ENCODE measurements at regions not wholly inside any gene's neighbourhood (a gene's known extent, or its start where the extent isn't known, plus 50 kb on each side); places are given as distances from the start of the nearest gene placed in this dataset.

- DNase-seq (ENCODE audit: low read depth, low spot score): no peak
- no peaks in the 10 kb centered on the region for H3K36me3 ChIP-seq (ENCODE audit: control insufficient read depth, insufficient read depth, low read length)
- no peak overlapping the region for H3K27ac ChIP-seq (ENCODE audit: low read length)
- peaks cover 6% of the 10 kb centered on the region; the same call in 1 of the 2 replicates for H3K4me1 ChIP-seq (ENCODE audit: control insufficient read depth, insufficient read depth, low read length)
- no peaks in the 10 kb centered on the region for H3K27me3 ChIP-seq (ENCODE audit: control insufficient read depth, insufficient read depth, low read length)
- no CpG with 5 or more reads among the region's 4 CpGs for WGBS (ENCODE audit: insufficient coverage, insufficient read length)
- H3K9me3 ChIP-seq (ENCODE audit: control insufficient read depth, insufficient read depth, low read length): no peaks in the 10 kb centered on the region
- no peak overlapping the region for H3K4me3 ChIP-seq (ENCODE audit: low read length)
These were observed 329.7 kb downstream of the NDFIP2 start for GRCh38 chr13:79810669-79811068.

GRCh38 chr13:79810018-79810417 is 329.1 kb downstream of the NDFIP2 start:
- peaks cover 6% of the 10 kb centered on the region; the same call in 1 of the 2 replicates for H3K4me1 ChIP-seq (ENCODE audit: control insufficient read depth, insufficient read depth, low read length)
- H3K36me3 ChIP-seq (ENCODE audit: control insufficient read depth, insufficient read depth, low read length): no peaks in the 10 kb centered on the region
- H3K27me3 ChIP-seq (ENCODE audit: control insufficient read depth, insufficient read depth, low read length): no peaks in the 10 kb centered on the region
- DNase-seq (ENCODE audit: low read depth, low spot score): no peak
- WGBS (ENCODE audit: insufficient coverage, insufficient read length): no CpG with 5 or more reads among the region's 5 CpGs
- H3K27ac ChIP-seq (ENCODE audit: low read length): no peak overlapping the region
- H3K9me3 ChIP-seq (ENCODE audit: control insufficient read depth, insufficient read depth, low read length): no peaks in the 10 kb centered on the region
- H3K4me3 ChIP-seq (ENCODE audit: low read length): no peak overlapping the region

DNA sequence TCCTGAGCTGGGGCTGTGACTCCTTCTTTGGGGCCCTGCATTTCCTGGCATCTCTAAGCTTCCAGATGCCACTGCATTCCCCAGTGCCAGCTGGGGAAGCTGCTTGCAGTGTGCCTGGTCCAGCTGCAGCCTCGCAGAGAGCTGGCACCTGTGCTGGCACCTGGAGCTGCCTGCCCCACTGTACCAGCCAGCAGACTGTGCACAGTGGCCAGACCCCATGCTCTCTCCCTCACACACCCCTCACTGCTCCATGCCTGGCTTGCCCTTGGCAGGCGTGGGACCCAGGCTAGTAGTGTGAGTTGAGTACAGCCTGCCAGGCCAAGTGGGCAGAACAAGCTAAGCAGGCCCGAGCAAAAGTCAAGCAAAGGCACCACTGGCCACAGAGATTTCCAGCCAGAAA is 327.5 kb downstream of the NDFIP2 start:
- Histone ChIP-seq H3K4me1 (ENCODE audit: control insufficient read depth, insufficient read depth, low read length) (peaks cover 6% of the 10 kb centered on the region; the same call in 1 of the 2 replicates), H3K4me3 (ENCODE audit: low read length) (no peak overlapping the region), H3K9me3 (ENCODE audit: control insufficient read depth, insufficient read depth, low read length) (no peaks in the 10 kb centered on the region), H3K27ac (ENCODE audit: low read length) (no peak overlapping the region), H3K27me3 (ENCODE audit: control insufficient read depth, insufficient read depth, low read length) (no peaks in the 10 kb centered on the region), H3K36me3 (ENCODE audit: control insufficient read depth, insufficient read depth, low read length) (no peaks in the 10 kb centered on the region)
- WGBS (ENCODE audit: insufficient coverage, insufficient read length): no CpG with 5 or more reads among the region's 3 CpGs
- no peak for DNase-seq (ENCODE audit: low read depth, low spot score)

DNA sequence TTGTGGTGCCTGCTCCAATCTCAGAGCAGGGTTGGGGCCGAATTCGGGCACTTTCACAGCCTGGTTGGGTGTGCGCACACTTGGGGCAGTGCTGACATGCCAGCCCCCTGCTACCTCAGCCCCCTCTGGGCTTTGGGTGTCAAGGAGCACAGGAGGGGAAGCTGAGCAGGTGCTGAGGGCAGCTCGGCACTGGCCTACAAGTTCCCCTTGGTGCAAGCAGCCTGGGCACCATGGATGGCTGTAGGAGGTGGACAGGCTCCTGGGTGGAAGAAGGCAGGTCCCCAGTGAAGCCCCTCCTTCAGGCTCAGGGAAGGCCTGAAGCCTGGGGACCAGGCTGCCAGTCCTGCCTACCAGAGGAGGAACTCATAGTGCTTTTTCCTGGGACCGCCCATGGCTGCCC is 326.6 kb downstream of the NDFIP2 start:
- H3K9me3 ChIP-seq (ENCODE audit: control insufficient read depth, insufficient read depth, low read length): no peaks in the 10 kb centered on the region
- H3K27me3 ChIP-seq (ENCODE audit: control insufficient read depth, insufficient read depth, low read length): no peaks in the 10 kb centered on the region
- H3K36me3 ChIP-seq (ENCODE audit: control insufficient read depth, insufficient read depth, low read length): no peaks in the 10 kb centered on the region
- no peak for DNase-seq (ENCODE audit: low read depth, low spot score)
- no peak overlapping the region for H3K4me3 ChIP-seq (ENCODE audit: low read length)
- no peak overlapping the region for H3K27ac ChIP-seq (ENCODE audit: low read length)
- H3K4me1 ChIP-seq (ENCODE audit: control insufficient read depth, insufficient read depth, low read length): peaks cover 6% of the 10 kb centered on the region; the same call in 1 of the 2 replicates
- no CpG with 5 or more reads among the region's 5 CpGs for WGBS (ENCODE audit: insufficient coverage, insufficient read length)

- WGBS (ENCODE audit: insufficient coverage, insufficient read length): no CpG with 5 or more reads among the region's 2 CpGs
These were observed 325.9 kb downstream of the NDFIP2 start for GRCh38 chr13:79806821-79807220.

GRCh38 chr13:79805317-79805716 is 324.4 kb downstream of the NDFIP2 start:
- Histone ChIP-seq H3K4me1 (ENCODE audit: control insufficient read depth, insufficient read depth, low read length) (peaks cover 4% of the 10 kb centered on the region; the same call in 1 of the 2 replicates), H3K27me3 (ENCODE audit: control insufficient read depth, insufficient read depth, low read length) (no peaks in the 10 kb centered on the region), H3K27ac (ENCODE audit: low read length) (no peak overlapping the region), H3K9me3 (ENCODE audit: control insufficient read depth, insufficient read depth, low read length) (no peaks in the 10 kb centered on the region), H3K4me3 (ENCODE audit: low read length) (no peak overlapping the region), H3K36me3 (ENCODE audit: control insufficient read depth, insufficient read depth, low read length) (no peaks in the 10 kb centered on the region)
- no peak for DNase-seq (ENCODE audit: low read depth, low spot score)
- WGBS (ENCODE audit: insufficient coverage, insufficient read length): no CpG with 5 or more reads among the region's 1 CpG

More at GRCh38 chr13:79806821-79807220, 325.9 kb downstream of the NDFIP2 start:
- Histone ChIP-seq H3K9me3 (ENCODE audit: control insufficient read depth, insufficient read depth, low read length) (no peaks in the 10 kb centered on the region), H3K4me1 (ENCODE audit: control insufficient read depth, insufficient read depth, low read length) (peaks cover 6% of the 10 kb centered on the region; the same call in 1 of the 2 replicates), H3K36me3 (ENCODE audit: control insufficient read depth, insufficient read depth, low read length) (no peaks in the 10 kb centered on the region), H3K27ac (ENCODE audit: low read length) (no peak overlapping the region), H3K27me3 (ENCODE audit: control insufficient read depth, insufficient read depth, low read length) (no peaks in the 10 kb centered on the region), H3K4me3 (ENCODE audit: low read length) (no peak overlapping the region)
- DNase-seq (ENCODE audit: low read depth, low spot score): no peak

DNA sequence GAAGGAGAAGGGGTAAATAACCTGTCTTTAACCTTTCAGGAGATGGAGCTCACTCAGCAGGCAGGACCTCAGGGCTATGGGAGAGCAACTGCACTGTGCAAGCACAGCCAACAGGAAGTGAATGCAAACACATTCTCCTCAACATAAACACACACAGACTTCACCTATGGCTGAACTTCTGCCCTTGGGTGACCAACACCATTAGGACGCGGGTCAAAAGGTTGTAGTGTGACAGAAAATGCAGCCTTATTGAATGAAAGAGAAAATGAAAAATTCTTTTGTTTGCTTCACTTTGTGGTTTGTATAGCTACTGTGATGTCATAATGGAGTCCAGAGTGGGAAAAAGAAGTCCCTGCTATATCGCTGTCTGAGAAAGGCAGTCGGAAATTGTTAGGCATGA is 323.0 kb downstream of the NDFIP2 start:
- Histone ChIP-seq H3K4me3 (ENCODE audit: low read length) (no peak overlapping the region), H3K27ac (ENCODE audit: low read length) (no peak overlapping the region), H3K9me3 (ENCODE audit: control insufficient read depth, insufficient read depth, low read length) (no peaks in the 10 kb centered on the region), H3K4me1 (ENCODE audit: control insufficient read depth, insufficient read depth, low read length) (no peaks in the 10 kb centered on the region), H3K36me3 (ENCODE audit: control insufficient read depth, insufficient read depth, low read length) (no peaks in the 10 kb centered on the region), H3K27me3 (ENCODE audit: control insufficient read depth, insufficient read depth, low read length) (no peaks in the 10 kb centered on the region)
- DNase-seq (ENCODE audit: low read depth, low spot score): no peak
- no CpG with 5 or more reads among the region's 4 CpGs for WGBS (ENCODE audit: insufficient coverage, insufficient read length)

DNA sequence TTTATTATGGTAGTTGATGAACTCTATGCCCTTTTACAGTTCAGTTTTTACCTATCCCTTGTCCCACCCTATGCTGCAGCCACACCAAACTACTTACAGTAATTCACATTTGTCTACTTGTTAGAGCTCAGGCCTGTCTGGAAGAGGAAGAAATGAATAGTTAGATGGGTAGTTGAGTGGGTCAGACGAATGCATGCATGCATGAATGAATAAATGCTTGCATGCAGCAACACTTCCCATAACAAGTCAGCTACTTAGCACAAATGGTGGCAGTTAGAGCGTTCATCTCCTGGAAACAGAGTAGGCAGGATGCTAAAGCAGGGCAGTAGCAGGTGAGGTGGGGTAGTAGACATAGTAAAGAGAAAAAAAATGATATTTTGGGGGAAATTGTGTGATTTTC is 322.3 kb downstream of the NDFIP2 start:
- no peaks in the 10 kb centered on the region for H3K27me3 ChIP-seq (ENCODE audit: control insufficient read depth, insufficient read depth, low read length)
- no peak for DNase-seq (ENCODE audit: low read depth, low spot score)
- no peaks in the 10 kb centered on the region for H3K9me3 ChIP-seq (ENCODE audit: control insufficient read depth, insufficient read depth, low read length)
- H3K4me1 ChIP-seq (ENCODE audit: control insufficient read depth, insufficient read depth, low read length): no peaks in the 10 kb centered on the region
- no peak overlapping the region for H3K4me3 ChIP-seq (ENCODE audit: low read length)
- no peak overlapping the region for H3K27ac ChIP-seq (ENCODE audit: low read length)
- no peaks in the 10 kb centered on the region for H3K36me3 ChIP-seq (ENCODE audit: control insufficient read depth, insufficient read depth, low read length)
- no CpG with 5 or more reads among the region's 2 CpGs for WGBS (ENCODE audit: insufficient coverage, insufficient read length)

GRCh38 chr13:79802389-79803085 is 321.6 kb downstream of the NDFIP2 start:
- Histone ChIP-seq H3K27me3 (ENCODE audit: control insufficient read depth, insufficient read depth, low read length) (no peaks in the 10 kb centered on the region), H3K4me1 (ENCODE audit: control insufficient read depth, insufficient read depth, low read length) (no peaks in the 10 kb centered on the region), H3K4me3 (ENCODE audit: low read length) (no peak overlapping the region), H3K27ac (ENCODE audit: low read length) (no peak overlapping the region), H3K9me3 (ENCODE audit: control insufficient read depth, insufficient read depth, low read length) (no peaks in the 10 kb centered on the region), H3K36me3 (ENCODE audit: control insufficient read depth, insufficient read depth, low read length) (no peaks in the 10 kb centered on the region)
- no peak for DNase-seq (ENCODE audit: low read depth, low spot score)
- WGBS (ENCODE audit: insufficient coverage, insufficient read length): no CpG with 5 or more reads among the region's 2 CpGs

- Histone ChIP-seq H3K4me1 (ENCODE audit: control insufficient read depth, insufficient read depth, low read length) (no peaks in the 10 kb centered on the region), H3K27ac (ENCODE audit: low read length) (no peak overlapping the region), H3K27me3 (ENCODE audit: control insufficient read depth, insufficient read depth, low read length) (no peaks in the 10 kb centered on the region), H3K36me3 (ENCODE audit: control insufficient read depth, insufficient read depth, low read length) (no peaks in the 10 kb centered on the region), H3K4me3 (ENCODE audit: low read length) (no peak overlapping the region), H3K9me3 (ENCODE audit: control insufficient read depth, insufficient read depth, low read length) (no peaks in the 10 kb centered on the region)
- DNase-seq (ENCODE audit: low read depth, low spot score): no peak
- no CpG with 5 or more reads among the region's 2 CpGs for WGBS (ENCODE audit: insufficient coverage, insufficient read length)
These were observed 318.3 kb downstream of the NDFIP2 start for GRCh38 chr13:79799059-79799867.
